ENCODE measurements at regions not wholly inside any gene's neighbourhood (a gene's known extent, or its start where the extent isn't known, plus 50 kb on each side); places are given as distances from the start of the nearest gene placed in this dataset.
A peak's percentile ranks its signal among the peaks of the same experiment; 100 is the strongest.

GRCh38 chr9:130755377-130756007, 61.9 kb downstream of the EXOSC2 start:
- no peak for DNase-seq

- DNase-seq = no peak
These were observed 62.5 kb downstream of the EXOSC2 start for GRCh38 chr9:130756037-130756436.

- DNase-seq = no peak
These were observed 63.0 kb downstream of the EXOSC2 start for GRCh38 chr9:130756455-130757152.

- DNase-seq = no peak
These were observed 66.2 kb downstream of the EXOSC2 start for GRCh38 chr9:130759738-130760137.

- DNase-seq = no peak
These were observed 70.0 kb downstream of the EXOSC2 start for GRCh38 chr9:130763331-130764171.

GRCh38 chr9:130765137-130766020, 69.7 kb upstream of the ABL1 start:
- peak; percentile 58 for DNase-seq

- DNase-seq = peak; percentile 19
These were observed 68.8 kb upstream of the ABL1 start for GRCh38 chr9:130766021-130766926.

GRCh38 chr9:130766927-130767307, 68.1 kb upstream of the ABL1 start:
- DNase-seq = no peak

- DNase-seq = no peak
These were observed 66.8 kb upstream of the ABL1 start for GRCh38 chr9:130768265-130768664.

- DNase-seq = no peak
These were observed 66.1 kb upstream of the ABL1 start for GRCh38 chr9:130768891-130769403.

GRCh38 chr9:130770093-130770492, 65.0 kb upstream of the ABL1 start:
- DNase-seq = no peak

GRCh38 chr9:130770679-130771442, 64.2 kb upstream of the ABL1 start:
- peak; percentile 53 for DNase-seq

- DNase-seq = no peak
These were observed 62.9 kb upstream of the ABL1 start for GRCh38 chr9:130772185-130772584.

GRCh38 chr9:130774183-130774582, 60.9 kb upstream of the ABL1 start:
- no peak for DNase-seq

- DNase-seq = no peak
These were observed 59.6 kb upstream of the ABL1 start for GRCh38 chr9:130775336-130775991.

- DNase-seq = no peak
These were observed 55.8 kb upstream of the ABL1 start for GRCh38 chr9:130779153-130779855.

GRCh38 chr9:130780415-130780814, 54.6 kb upstream of the ABL1 start:
- DNase-seq = no peak

GRCh38 chr9:130780865-130781504, 54.1 kb upstream of the ABL1 start:
- no peak for DNase-seq

GRCh38 chr9:130781569-130781968, 53.5 kb upstream of the ABL1 start:
- DNase-seq = no peak

Data from activated CD4-positive, alpha-beta T cell treated with anti-CD3 and anti-CD28 coated beads, Interleukin-2, Interleukin-6, amounts not matched to agents 100 ng/mL and 50 ng/mL, durations not matched to agents 16 hours and 8 hours (primary cell).